NOMO-1 treated with DMSO at 0.1 percent for 48 hours (cell line): ENCODE measurements at regions not wholly inside any gene's neighbourhood (a gene's known extent, or its start where the extent isn't known, plus 50 kb on each side); places are given as distances from the start of the nearest gene placed in this dataset.

Experiments
- DNase-seq: peaks from one replicate; lab custom pipeline; 2025; ENCODE audit not compliant: unreplicated experiment; lab: John Stamatoyannopoulos, UW

DNA sequence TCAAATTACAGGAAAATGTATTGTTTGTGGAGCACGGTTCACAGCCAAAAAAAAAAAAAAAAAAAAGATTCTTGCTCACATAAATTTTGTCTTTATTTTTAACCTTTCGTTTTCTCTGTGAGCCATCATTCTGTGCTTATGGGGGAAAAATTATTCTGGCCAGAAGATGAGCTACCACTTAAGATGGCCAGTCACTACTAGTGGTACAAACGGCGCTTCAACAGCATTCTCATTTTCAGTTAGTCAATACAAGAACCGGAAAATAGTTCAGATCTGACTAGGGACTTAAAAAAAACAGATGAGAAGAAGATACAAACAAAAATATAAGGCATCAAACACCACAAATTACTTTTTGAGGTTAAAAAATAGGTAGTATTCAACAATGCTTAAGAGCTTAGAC lies 158.6 kb upstream of the CNTN5 start:
- DNase-seq, result no peak

DNA sequence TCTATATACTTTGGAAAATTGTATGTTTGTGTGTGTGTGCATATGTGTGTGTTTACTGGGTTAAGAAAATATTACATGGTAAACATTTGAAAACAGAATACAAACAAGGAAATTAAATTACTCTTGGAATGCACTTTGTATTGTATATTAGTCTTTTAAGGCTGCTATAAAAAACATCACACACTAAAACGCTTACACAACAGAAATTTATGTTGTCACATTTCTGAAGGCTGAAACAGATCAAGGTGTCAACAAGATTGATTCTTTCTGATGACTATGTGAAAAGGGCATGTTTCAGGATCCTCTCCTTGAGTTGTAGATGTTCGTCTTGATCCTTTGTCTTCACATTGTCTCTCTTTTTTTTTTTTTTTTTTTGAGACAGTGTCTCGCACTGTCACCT lies 149.1 kb upstream of the CNTN5 start:
- DNase-seq, result no peak

DNA sequence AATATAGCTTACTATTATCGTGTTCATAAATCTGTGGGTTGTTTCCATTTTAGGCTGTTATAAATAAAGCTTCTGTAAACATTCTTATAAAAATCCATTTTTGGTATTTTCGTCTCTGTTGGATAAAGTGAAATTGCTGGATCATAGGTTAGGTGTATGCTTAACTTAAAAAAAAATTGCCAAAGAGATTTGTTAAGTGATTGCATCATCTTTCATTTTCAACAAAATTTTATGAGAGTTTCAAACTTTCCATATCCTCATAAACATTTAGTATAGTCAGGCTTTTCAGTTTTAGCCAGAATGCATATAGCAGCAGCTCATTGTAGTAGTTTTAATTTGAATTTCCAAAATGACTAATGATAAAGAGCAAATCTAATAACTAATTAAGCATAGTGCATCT lies 146.7 kb upstream of the CNTN5 start:
- DNase-seq, result no peak

DNA sequence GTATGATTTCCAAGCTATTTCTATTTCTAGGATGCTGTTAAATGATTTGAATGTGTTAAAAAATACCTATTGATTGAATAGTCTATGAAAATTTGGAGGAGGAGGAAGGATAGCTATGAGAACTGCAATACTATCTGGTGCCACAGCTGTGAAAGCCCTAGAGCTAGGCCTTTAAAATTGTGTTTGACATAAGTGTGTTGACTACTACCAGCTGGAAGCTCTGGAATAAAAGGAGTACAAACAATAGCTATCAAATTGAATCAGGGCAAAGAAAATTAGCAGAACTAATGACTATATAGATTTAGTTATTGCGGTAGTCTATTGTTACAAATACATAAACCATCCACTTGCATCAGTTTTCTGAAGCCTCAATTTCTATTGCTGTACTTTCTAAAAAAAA lies 124.8 kb upstream of the CNTN5 start:
- DNase-seq, result no peak

DNA sequence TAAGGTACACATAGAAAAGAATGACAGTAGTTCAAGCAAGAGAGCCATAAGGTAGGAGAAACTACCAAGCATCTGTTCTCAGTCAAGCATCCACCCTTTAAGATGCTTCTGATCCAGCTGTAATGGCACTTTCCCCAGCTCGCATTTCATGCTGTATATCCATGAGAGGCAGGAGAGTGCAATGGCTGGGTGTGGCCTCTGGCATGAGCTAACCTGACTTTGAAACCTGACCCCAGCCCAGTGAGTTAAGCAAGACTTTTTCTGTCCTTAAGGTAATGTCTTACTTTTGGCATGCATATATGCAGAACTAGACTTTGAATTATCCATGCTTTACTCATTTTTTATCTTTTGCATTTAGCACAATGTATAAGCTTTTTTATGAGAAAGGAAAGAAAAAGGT lies 79.8 kb upstream of the CNTN5 start:
- no peak for DNase-seq

DNA sequence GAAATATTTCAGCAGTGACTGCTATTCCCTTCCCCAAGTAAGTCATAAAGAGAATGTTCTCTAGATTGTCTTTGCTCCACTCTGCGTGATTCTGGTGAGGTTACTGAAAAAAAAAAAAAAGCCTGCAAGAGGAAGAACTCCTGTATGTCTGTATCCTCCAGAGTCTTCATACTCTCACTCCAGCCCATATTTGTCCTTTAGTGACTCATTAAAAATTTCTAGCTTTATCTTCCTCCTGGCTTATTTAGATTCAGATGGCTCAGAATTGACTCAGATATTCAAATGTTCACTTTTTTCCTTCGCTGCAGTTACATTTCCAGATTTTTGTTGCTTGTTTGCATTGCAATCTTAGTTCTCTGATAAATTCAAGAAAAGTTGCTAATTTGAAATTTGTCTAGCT lies 76.3 kb upstream of the CNTN5 start:
- DNase-seq, result no peak

DNA sequence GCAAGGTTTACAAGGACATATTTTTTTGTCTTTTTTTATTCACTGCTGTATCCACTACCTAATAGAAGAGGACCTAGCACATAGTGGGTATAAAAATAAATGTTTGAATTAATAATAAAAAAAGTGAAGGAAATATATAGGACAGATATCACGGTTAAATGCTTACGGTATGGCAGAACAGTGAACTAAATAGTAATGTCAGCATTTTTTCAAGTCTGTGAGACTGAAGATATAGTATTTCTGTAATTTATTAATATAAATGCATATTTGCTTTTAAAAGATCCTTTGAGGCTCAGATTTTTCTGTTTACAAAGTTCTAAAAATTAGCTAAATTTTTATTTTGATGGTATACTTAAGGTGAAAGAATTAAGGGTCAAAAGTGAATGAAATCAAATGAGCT lies 68.6 kb upstream of the CNTN5 start:
- no peak for DNase-seq

DNA sequence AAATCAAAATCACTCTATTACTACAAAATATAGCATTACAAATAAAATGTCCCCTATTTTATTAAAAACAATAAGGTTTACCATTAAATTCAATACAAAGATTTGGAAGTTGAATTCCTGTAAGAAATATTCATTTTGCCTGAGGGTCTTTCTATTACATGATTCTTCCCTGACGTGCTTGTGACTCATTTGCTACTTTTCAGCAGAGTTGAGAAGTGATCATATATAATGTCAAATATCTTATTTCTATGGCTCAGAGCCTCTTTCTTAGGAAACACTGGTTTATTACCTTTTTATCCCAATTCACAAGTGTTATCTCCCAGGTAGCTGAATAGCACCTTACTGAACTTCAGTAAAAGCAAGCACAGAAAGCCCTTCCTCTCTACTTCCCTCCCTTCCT lies 65.2 kb upstream of the CNTN5 start:
- no peak for DNase-seq

DNA sequence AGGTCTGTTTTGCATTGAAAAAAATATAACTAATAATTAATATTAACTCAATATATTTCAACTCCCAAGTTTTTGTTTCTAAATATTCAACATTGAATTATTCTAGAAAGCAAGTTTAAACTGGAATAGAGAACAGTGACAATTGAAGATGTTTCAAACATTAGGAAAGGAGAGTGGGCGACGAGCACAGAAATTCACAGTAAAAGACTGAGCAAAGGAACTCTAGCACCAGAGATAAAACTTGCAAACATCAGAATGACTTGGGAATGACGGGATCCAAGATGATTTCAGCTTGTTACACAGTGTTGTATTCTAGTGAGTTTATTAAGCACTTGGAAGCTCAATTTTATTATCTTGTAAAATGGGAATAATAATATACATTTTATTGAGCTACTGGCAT lies 56.6 kb upstream of the CNTN5 start:
- DNase-seq, result no peak

DNA sequence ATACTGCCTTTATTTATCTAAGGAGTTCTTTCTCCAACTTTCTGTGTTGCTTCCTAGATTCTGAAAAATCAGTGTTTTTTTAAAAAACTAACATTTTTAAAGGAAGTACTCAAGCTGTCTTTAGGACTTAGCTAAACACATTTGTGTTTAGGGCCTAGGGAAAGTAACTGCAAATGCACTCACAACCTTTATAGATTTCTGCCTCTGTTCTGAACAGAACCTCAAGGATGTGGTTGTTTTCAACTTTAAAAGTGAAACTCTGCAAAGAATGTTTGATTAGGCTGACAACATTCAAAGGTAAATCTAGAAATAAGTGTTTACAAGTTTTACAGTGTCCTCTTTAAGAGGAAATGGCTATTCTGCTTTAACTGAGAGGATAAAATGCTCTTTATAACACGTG lies 55.4 kb upstream of the CNTN5 start:
- DNase-seq, result no peak

DNA sequence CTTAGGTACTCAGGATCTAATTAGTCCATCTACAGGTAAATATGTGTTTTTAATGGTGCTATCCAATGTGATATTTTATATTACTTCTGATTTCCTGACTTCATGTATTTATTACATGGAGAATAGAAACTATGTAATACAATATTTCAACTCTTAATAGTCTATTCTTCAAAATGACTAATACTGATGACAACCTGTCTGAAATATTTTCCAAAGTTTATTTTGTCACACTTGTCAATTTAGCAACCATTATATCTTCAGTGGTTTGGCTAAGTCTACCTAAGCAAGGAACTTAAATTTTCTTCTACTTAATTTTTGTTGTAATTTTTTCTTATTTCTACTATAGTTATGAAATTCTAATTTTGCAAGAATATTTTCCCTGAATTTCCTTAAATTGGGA lies 55.0 kb upstream of the CNTN5 start:
- no peak for DNase-seq

DNA sequence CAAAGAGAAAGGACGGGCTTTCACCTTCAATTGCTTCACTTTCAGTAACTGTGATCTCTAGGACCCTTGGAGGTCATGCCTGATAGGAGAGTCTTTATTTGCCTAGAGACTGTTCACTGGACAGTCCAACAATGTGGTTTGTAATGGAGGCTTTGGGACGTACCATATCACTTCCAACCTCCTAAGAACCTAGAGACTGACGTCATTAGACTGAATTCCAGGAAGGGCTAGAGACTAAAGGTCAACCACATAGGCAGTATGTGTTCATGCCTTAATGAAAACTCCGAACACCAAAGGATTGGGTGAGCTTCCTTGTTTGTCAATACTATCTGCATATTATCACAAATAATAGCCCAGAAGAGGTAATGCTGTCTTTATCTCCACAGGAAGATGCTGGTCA lies 53.7 kb upstream of the CNTN5 start:
- DNase-seq, result no peak
